ENCODE measurements at regions not wholly inside any gene's neighbourhood (a gene's known extent, or its start where the extent isn't known, plus 50 kb on each side); places are given as distances from the start of the nearest gene placed in this dataset.

- H3K4me3 ChIP-seq (ENCODE audit: low read length), result no peak overlapping the region
- no peak for DNase-seq (ENCODE audit: low read depth)
- no peak for TF ChIP-seq CTCF (conservative IDR thresholded peaks at IDR 0.05; ENCODE audit: low read length)
Observed at GRCh38 chr12:92077530-92077929, 68.1 kb downstream of the BTG1 start.

- peak; percentile 74 for DNase-seq (ENCODE audit: low read depth)
- H3K4me3 ChIP-seq (ENCODE audit: low read length), result no peak overlapping the region
- TF ChIP-seq CTCF (conservative IDR thresholded peaks at IDR 0.05; ENCODE audit: low read length), result no peak
Observed at GRCh38 chr12:92076101-92076500, 69.5 kb downstream of the BTG1 start.

GRCh38 chr12:92075425-92075914 lies 70.2 kb downstream of the BTG1 start:
- TF ChIP-seq CTCF (conservative IDR thresholded peaks at IDR 0.05; ENCODE audit: low read length), result no peak
- H3K4me3 ChIP-seq (ENCODE audit: low read length), result no peak overlapping the region
- DNase-seq (ENCODE audit: low read depth), result peak; percentile 92

- TF ChIP-seq CTCF (conservative IDR thresholded peaks at IDR 0.05; ENCODE audit: low read length), result no peak
- no peak overlapping the region for H3K4me3 ChIP-seq (ENCODE audit: low read length)
- DNase-seq (ENCODE audit: low read depth), result peak; percentile 16
Observed at GRCh38 chr12:92074889-92075288, 70.8 kb downstream of the BTG1 start.

GRCh38 chr12:92073094-92073493 lies 72.6 kb downstream of the BTG1 start:
- no peak overlapping the region for H3K4me3 ChIP-seq (ENCODE audit: low read length)
- no peak for TF ChIP-seq CTCF (conservative IDR thresholded peaks at IDR 0.05; ENCODE audit: low read length)
- no peak for DNase-seq (ENCODE audit: low read depth)

- H3K4me3 ChIP-seq (ENCODE audit: low read length), result no peak overlapping the region
- TF ChIP-seq CTCF (conservative IDR thresholded peaks at IDR 0.05; ENCODE audit: low read length), result no peak
- no peak for DNase-seq (ENCODE audit: low read depth)
Observed at GRCh38 chr12:92072112-92072511, 73.5 kb downstream of the BTG1 start.

GRCh38 chr12:92070864-92071445 lies 74.7 kb downstream of the BTG1 start:
- TF ChIP-seq CTCF (conservative IDR thresholded peaks at IDR 0.05; ENCODE audit: low read length), result no peak
- peak; percentile 41 for DNase-seq (ENCODE audit: low read depth)
- H3K4me3 ChIP-seq (ENCODE audit: low read length), result no peak overlapping the region

All from AG10803 (cell line).